CD4-positive, alpha-beta T cell treated with Interleukin-4 for 1 hour (primary cell): ENCODE measurements at regions not wholly inside any gene's neighbourhood (a gene's known extent, or its start where the extent isn't known, plus 50 kb on each side); places are given as distances from the start of the nearest gene placed in this dataset.
"Not testable (repeated sequence)": the region's sequence is repeated elsewhere in the genome, so short reads cannot be mapped to it uniquely, and the experiment has no call there.

Source experiments
- DNase-seq, 2 donors: peaks; one replicate each; pipeline ENCODE4 v3.0.0-alpha.2; 2020 to 2022

GRCh38 chrX:18002791-18003190 is 141.7 kb upstream of the RAI2 start:
- no peak for DNase-seq

- DNase-seq = no peak
Observed at GRCh38 chrX:17994429-17994828, 133.3 kb upstream of the RAI2 start.

GRCh38 chrX:17993062-17993461 is 132.0 kb upstream of the RAI2 start:
- no peak for DNase-seq

- DNase-seq = no peak
Observed at GRCh38 chrX:17990532-17990931, 129.4 kb upstream of the RAI2 start.

- DNase-seq = peak in 1 of 2 donors; percentile 32
Observed at GRCh38 chrX:17987783-17988182, 126.7 kb upstream of the RAI2 start.

GRCh38 chrX:17986977-17987376 is 125.9 kb upstream of the RAI2 start:
- no peak for DNase-seq

- no peak for DNase-seq
Observed at GRCh38 chrX:17986440-17986839, 125.3 kb upstream of the RAI2 start.

- DNase-seq = no peak
Observed at GRCh38 chrX:17984415-17984814, 123.3 kb upstream of the RAI2 start.

GRCh38 chrX:17983389-17983788 is 122.3 kb upstream of the RAI2 start:
- DNase-seq = no peak

- no peak for DNase-seq
Observed at GRCh38 chrX:17977696-17978095, 116.6 kb upstream of the RAI2 start.

GRCh38 chrX:17976955-17977354 is 115.9 kb upstream of the RAI2 start:
- DNase-seq = no peak

GRCh38 chrX:17975349-17975748 is 114.3 kb upstream of the RAI2 start:
- DNase-seq = not testable (repeated sequence)

GRCh38 chrX:17968367-17968766 is 107.3 kb upstream of the RAI2 start:
- DNase-seq = no peak

- no peak for DNase-seq
Observed at GRCh38 chrX:17967888-17968287, 106.8 kb upstream of the RAI2 start.

GRCh38 chrX:17964871-17965270 is 103.8 kb upstream of the RAI2 start:
- no peak for DNase-seq

GRCh38 chrX:17960891-17961290 is 99.8 kb upstream of the RAI2 start:
- DNase-seq = no peak

- peak in 1 of 2 donors; percentile 11 for DNase-seq
Observed at GRCh38 chrX:17944833-17945497, 83.9 kb upstream of the RAI2 start.

GRCh38 chrX:17941171-17941570 is 80.1 kb upstream of the RAI2 start:
- not testable (repeated sequence) for DNase-seq

GRCh38 chrX:17939724-17940123 is 78.6 kb upstream of the RAI2 start:
- no peak for DNase-seq

- no peak for DNase-seq
Observed at GRCh38 chrX:17933856-17934255, 72.8 kb upstream of the RAI2 start.

- DNase-seq = no peak
Observed at GRCh38 chrX:17932781-17933180, 71.7 kb upstream of the RAI2 start.

GRCh38 chrX:17931855-17932254 is 70.8 kb upstream of the RAI2 start:
- no peak for DNase-seq

GRCh38 chrX:17930850-17931249 is 69.8 kb upstream of the RAI2 start:
- DNase-seq = no peak

- DNase-seq = no peak
Observed at GRCh38 chrX:17923546-17923945, 62.4 kb upstream of the RAI2 start.

- DNase-seq = no peak
Observed at GRCh38 chrX:17922303-17922702, 61.2 kb upstream of the RAI2 start.
